Tibial artery (tissue), 4 donors: ENCODE measurements at regions not wholly inside any gene's neighbourhood (a gene's known extent, or its start where the extent isn't known, plus 50 kb on each side); places are given as distances from the start of the nearest gene placed in this dataset.

ENCODE experiments used
- DNase-seq, 2 donors: peaks; one replicate each; pipeline ENCODE4 v3.0.0-alpha.2; 2019
- H3K27ac ChIP-seq, 2 donors: fragments of 200-600 bp; sonication (generic) in 1 of 2; 1 replicate in 1 of 2; 2 replicates in 1 of 2; pipeline ENCODE4 v1.5.1; 2018 to 2019; ENCODE audit warnings: mild to moderate bottlenecking in 1 of 2
- H3K27me3 ChIP-seq, 2 donors: fragments of 200-600 bp; sonication (generic) in 1 of 2; one replicate each; pipeline versions ENCODE4 v1.5.1 to v1.6.0; 2016 to 2019
- H3K36me3 ChIP-seq, 3 donors: fragments of 200-600 bp; sonication (generic) in 2 of 3; one replicate each; pipeline ENCODE4 v1.5.1; 2016 to 2019; ENCODE audit warnings: mild to moderate bottlenecking in 2 of 3
- H3K4me1 ChIP-seq, 4 donors: fragments of 200-600 bp; sonication (generic) in 2 of 4; 1 replicate in 3 of 4; 2 replicates in 1 of 4; pipeline ENCODE4 v1.5.1; 2016 to 2019
- H3K4me3 ChIP-seq, 2 donors: fragments of 200-600 bp; sonication (generic) in 1 of 2; 1 replicate in 1 of 2; 2 replicates in 1 of 2; pipeline ENCODE4 v1.5.1; 2018 to 2019; ENCODE audit warnings: mild to moderate bottlenecking in 2 of 2
- H3K9me3 ChIP-seq, 3 donors: fragments of 200-600 bp; sonication (generic) in 1 of 3; one replicate each; pipeline ENCODE4 v1.5.1; 2016 to 2019
- CTCF ChIP-seq, 2 experiments: fragments of 200-600 bp in 1 of 2; fragments of 450-650 bp in 1 of 2; IDR thresholded peaks; one replicate each; pipeline ENCODE4 v1.5.1; 2017 to 2019; ENCODE audit warnings: antibody characterized with exemption in 2 of 2, mild to moderate bottlenecking in 1 of 2, moderate library complexity in 1 of 2
- intact Hi-C: fragments of 100-400 bp; cut with DNase I; formaldehyde crosslinking; loops from one replicate; pipeline ENCODE4 v1.15.0; 2023; ENCODE audit warnings: low total_unique reads

GRCh38 chr3:194070220-194070633, 65.7 kb upstream of the HES1 start:
- intact Hi-C loops: loop anchor here (2.0 to 5.0 kb wide), 2 partner anchors 58 to 65 kb away; no protein-coding TSS in a partner anchor
- Histone ChIP-seq H3K36me3 (no peaks in the 10 kb centered on the region), H3K4me1 (peaks cover 0 to 21% (median 14%) of the 10 kb centered on the region in 4 donors), H3K27me3 (no peaks in the 10 kb centered on the region), H3K27ac (peak overlapping the region; percentile 69 to 74), H3K4me3 (peak overlapping the region; percentile 53 to 59), H3K9me3 (peaks cover 0 to 10% (median 0%) of the 10 kb centered on the region in 3 donors)
- TF ChIP-seq CTCF (IDR thresholded peaks at IDR 0.05): no peak
- DNase-seq: no peak

GRCh38 chr3:194070634-194071409, 65.1 kb upstream of the HES1 start:
- Histone ChIP-seq H3K27me3 (no peaks in the 10 kb centered on the region), H3K9me3 (peaks cover 0 to 10% (median 0%) of the 10 kb centered on the region in 3 donors), H3K4me3 (peak overlapping the region; percentile 53 to 59), H3K27ac (peak overlapping the region; percentile 69 to 74), H3K36me3 (no peaks in the 10 kb centered on the region), H3K4me1 (peaks cover 0 to 21% (median 14%) of the 10 kb centered on the region in 4 donors)
- intact Hi-C loops: loop anchor here (2.0 to 5.0 kb wide), 2 partner anchors 59 to 64 kb away; no protein-coding TSS in a partner anchor
- DNase-seq: peak; percentile 65 to 93
- TF ChIP-seq CTCF (IDR thresholded peaks at IDR 0.05): no peak

GRCh38 chr3:194072097-194072428, 63.9 kb upstream of the HES1 start:
- Histone ChIP-seq H3K27me3 (no peaks in the 10 kb centered on the region), H3K9me3 (peaks cover 0 to 8% (median 0%) of the 10 kb centered on the region in 3 donors), H3K4me3 (no peak overlapping the region), H3K36me3 (no peaks in the 10 kb centered on the region), H3K27ac (peak overlapping the region in 1 of 2 donors; percentile 47), H3K4me1 (peaks cover 0 to 21% (median 14%) of the 10 kb centered on the region in 4 donors)
- no peak for DNase-seq
- intact Hi-C loops: loop anchor here (5.0 kb wide), 1 partner anchor 60 kb away; no protein-coding TSS in a partner anchor
- no peak for TF ChIP-seq CTCF (IDR thresholded peaks at IDR 0.05)

DNA sequence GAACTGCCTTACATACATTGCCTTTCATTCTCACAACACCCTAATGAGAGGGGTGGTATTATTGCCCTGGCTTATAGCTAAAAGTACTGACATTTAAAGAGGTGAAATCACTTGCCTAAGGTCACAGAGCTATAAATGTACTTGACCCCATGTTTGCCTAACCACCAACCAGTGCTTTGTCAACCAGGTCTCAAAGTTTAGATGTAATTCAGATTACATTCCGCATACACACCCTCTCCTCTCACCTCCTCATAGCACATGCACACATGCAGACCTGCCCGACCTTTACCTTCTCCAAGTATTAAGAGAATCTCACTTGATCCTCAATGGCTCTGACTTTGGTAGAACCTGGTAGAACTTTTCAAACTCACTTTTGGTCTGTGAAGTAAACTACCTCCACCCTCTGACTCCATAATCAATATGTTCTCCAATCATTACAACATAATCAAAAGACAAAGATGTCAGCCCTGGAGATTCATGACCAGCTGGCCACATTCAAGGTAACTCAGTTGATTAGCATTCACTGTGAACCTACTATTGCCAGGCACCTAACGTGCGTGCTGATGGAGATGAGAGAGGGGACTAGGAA, 63.2 kb upstream of the HES1 start:
- TF ChIP-seq CTCF (IDR thresholded peaks at IDR 0.05): no peak
- intact Hi-C loops: loop anchor here (5.0 kb wide), 1 partner anchor 60 kb away; no protein-coding TSS in a partner anchor
- no peak for DNase-seq
- H3K4me1 ChIP-seq: peaks cover 0 to 21% (median 14%) of the 10 kb centered on the region in 4 donors
- H3K27ac ChIP-seq: no peak overlapping the region
- H3K27me3 ChIP-seq: no peaks in the 10 kb centered on the region
- H3K9me3 ChIP-seq: peaks cover 0 to under 1% (median 0%) of the 10 kb centered on the region in 3 donors
- no peak overlapping the region for H3K4me3 ChIP-seq
- H3K36me3 ChIP-seq: no peaks in the 10 kb centered on the region

DNA sequence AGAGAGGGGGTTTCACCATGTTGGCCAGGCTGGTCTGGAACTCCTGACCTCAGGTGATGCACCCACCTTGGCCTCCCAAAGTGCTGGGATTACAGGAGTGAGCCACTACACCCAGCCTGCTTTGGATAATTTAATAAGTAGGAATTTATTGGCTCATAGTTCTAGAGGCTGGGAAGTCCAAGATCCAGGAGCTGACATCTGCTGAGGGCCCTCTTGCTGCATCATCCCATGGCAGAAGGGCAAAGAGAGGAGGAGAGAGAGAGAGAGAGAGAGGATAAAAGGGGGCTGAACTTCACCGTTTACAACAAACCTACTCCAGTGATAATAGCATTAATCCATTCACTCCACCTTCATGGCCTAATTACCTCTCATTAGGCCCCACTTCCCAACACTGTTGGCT, 62.0 kb upstream of the HES1 start:
- Histone ChIP-seq H3K9me3 (no peaks in the 10 kb centered on the region), H3K27me3 (no peaks in the 10 kb centered on the region), H3K27ac (no peak overlapping the region), H3K4me1 (peaks cover 0 to 21% (median 14%) of the 10 kb centered on the region in 4 donors), H3K36me3 (no peaks in the 10 kb centered on the region), H3K4me3 (no peak overlapping the region)
- intact Hi-C loops: loop anchor here (5.0 kb wide), 1 partner anchor 62 kb away; no protein-coding TSS in a partner anchor
- no peak for DNase-seq
- TF ChIP-seq CTCF (IDR thresholded peaks at IDR 0.05): no peak
